ENCODE measurements at regions not wholly inside any gene's neighbourhood (a gene's known extent, or its start where the extent isn't known, plus 50 kb on each side); places are given as distances from the start of the nearest gene placed in this dataset.

DNA sequence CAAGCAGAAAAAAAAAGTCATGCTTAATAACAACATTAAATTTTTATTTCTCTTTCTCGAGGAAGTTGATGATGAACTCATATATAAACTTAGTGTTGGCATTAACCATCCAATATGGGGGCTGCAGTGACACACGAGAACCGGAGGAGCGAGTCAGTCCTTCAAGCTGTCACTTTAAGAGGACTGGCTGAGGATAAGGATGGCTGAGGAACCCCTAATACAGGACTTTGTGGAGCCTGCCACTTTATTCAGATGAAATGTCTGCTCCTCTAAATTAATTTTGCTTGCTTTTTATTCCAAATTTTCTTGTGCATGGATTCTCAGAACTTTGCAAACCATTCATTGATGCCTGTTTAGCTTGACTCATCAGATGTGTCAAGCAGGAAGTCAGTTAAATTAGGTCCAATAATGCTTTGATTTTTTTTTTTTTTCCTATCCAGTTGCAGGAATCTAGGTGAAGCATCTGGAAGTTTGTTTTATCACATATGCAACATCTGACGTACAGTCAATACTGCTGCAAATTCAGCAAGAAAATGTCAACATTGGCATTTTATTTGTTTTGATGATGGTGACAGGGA, 144.2 kb upstream of the COL5A1 start:
- TF ChIP-seq, protein P1, sequence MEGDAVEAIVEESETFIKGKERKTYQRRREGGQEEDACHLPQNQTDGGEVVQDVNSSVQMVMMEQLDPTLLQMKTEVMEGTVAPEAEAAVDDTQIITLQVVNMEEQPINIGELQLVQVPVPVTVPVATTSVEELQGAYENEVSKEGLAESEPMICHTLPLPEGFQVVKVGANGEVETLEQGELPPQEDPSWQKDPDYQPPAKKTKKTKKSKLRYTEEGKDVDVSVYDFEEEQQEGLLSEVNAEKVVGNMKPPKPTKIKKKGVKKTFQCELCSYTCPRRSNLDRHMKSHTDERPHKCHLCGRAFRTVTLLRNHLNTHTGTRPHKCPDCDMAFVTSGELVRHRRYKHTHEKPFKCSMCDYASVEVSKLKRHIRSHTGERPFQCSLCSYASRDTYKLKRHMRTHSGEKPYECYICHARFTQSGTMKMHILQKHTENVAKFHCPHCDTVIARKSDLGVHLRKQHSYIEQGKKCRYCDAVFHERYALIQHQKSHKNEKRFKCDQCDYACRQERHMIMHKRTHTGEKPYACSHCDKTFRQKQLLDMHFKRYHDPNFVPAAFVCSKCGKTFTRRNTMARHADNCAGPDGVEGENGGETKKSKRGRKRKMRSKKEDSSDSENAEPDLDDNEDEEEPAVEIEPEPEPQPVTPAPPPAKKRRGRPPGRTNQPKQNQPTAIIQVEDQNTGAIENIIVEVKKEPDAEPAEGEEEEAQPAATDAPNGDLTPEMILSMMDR (IDR thresholded peaks at IDR 0.05) = no peak
- no peak for TF ChIP-seq POLR2A (IDR thresholded peaks at IDR 0.05)
- TF ChIP-seq EP300 (IDR thresholded peaks at IDR 0.05) = no peak
